Astrocyte (in vitro differentiated cells and primary cell): ENCODE measurements at regions not wholly inside any gene's neighbourhood (a gene's known extent, or its start where the extent isn't known, plus 50 kb on each side); places are given as distances from the start of the nearest gene placed in this dataset.

Experiments used
- DNase-seq: peaks from one replicate; pipeline ENCODE4 v3.0.0-alpha.2; 2010; ENCODE audit warnings: low read depth
- FAIRE-seq: peaks from 2 replicates; lab custom pipeline; 2011; peaks lifted over from hg19 to GRCh38; lab: Jason Lieb, UNC
- H2AFZ ChIP-seq: 2 replicates; pipeline ENCODE4 v1.6.0; 2012; ENCODE audit warnings: low read depth, low read length, inconsistent platforms
- H3K27ac ChIP-seq: 2 replicates; pipeline ENCODE4 v1.5.1; 2011; ENCODE audit warnings: low read depth, low read length, inconsistent platforms
- H3K27me3 ChIP-seq: 2 replicates; pipeline ENCODE4 v1.6.0; 2011; ENCODE audit warnings: low read length, inconsistent platforms; ENCODE audit not compliant: insufficient read depth
- H3K36me3 ChIP-seq: 2 replicates; pipeline ENCODE4 v1.5.1; 2011; ENCODE audit warnings: low read length, inconsistent platforms; ENCODE audit not compliant: insufficient read depth
- H3K4me1 ChIP-seq: 2 replicates; pipeline ENCODE4 v1.5.1; 2011; ENCODE audit warnings: low read length, inconsistent platforms; ENCODE audit not compliant: insufficient read depth
- H3K4me2 ChIP-seq: 2 replicates; pipeline ENCODE4 v1.6.0; 2012; ENCODE audit warnings: low read length, inconsistent platforms
- H3K4me3 ChIP-seq: 2 replicates; pipeline ENCODE4 v1.5.1; 2011; ENCODE audit warnings: low read depth, mild to moderate bottlenecking, low read length, inconsistent platforms; ENCODE audit not compliant: insufficient read depth
- H3K79me2 ChIP-seq: 2 replicates; pipeline ENCODE4 v1.6.0; 2012; ENCODE audit warnings: mild to moderate bottlenecking, low read length, inconsistent platforms; ENCODE audit not compliant: insufficient read depth
- H3K9ac ChIP-seq: 2 replicates; pipeline ENCODE4 v1.6.0; 2012; ENCODE audit warnings: mild to moderate bottlenecking, low read length, inconsistent platforms
- H3K9me3 ChIP-seq: 2 replicates; pipeline ENCODE4 v1.5.1; 2012; ENCODE audit warnings: low read depth, mild to moderate bottlenecking, low read length, inconsistent platforms; ENCODE audit not compliant: insufficient read depth
- H4K20me1 ChIP-seq: 2 replicates; pipeline ENCODE4 v1.6.0; 2012; ENCODE audit warnings: low read length, inconsistent platforms; ENCODE audit not compliant: insufficient read depth
- H3K27ac Mint-ChIP-seq: one replicate; pipeline ENCODE4 v1.8.0; 2021; ENCODE audit warnings: mild to moderate bottlenecking, mixed read lengths; ENCODE audit not compliant: unreplicated experiment
- H3K27me3 Mint-ChIP-seq: one replicate; pipeline ENCODE4 v1.8.0; 2021; ENCODE audit warnings: low read depth, mixed read lengths; ENCODE audit not compliant: unreplicated experiment
- H3K36me3 Mint-ChIP-seq: one replicate; pipeline ENCODE4 v1.8.0; 2021; ENCODE audit warnings: low read depth, mixed read lengths; ENCODE audit not compliant: unreplicated experiment
- H3K4me1 Mint-ChIP-seq: one replicate; pipeline ENCODE4 v1.8.0; 2021; ENCODE audit warnings: low read depth, mixed read lengths; ENCODE audit not compliant: unreplicated experiment
- H3K4me3 Mint-ChIP-seq: one replicate; pipeline ENCODE4 v1.8.0; 2021; ENCODE audit warnings: mild to moderate bottlenecking, moderate library complexity, mixed read lengths; ENCODE audit not compliant: unreplicated experiment
- H3K9me3 Mint-ChIP-seq: one replicate; pipeline ENCODE4 v1.8.0; 2021; ENCODE audit warnings: mild to moderate bottlenecking, mixed read lengths; ENCODE audit not compliant: unreplicated experiment
- EZH2 ChIP-seq: IDR thresholded peaks from 2 replicates; pipeline ENCODE4 v1.6.1; 2012; ENCODE audit warnings: mild to moderate bottlenecking, low read length, inconsistent platforms; ENCODE audit not compliant: insufficient read depth
- TF ChIP-seq, protein P1 (sequence below): IDR thresholded peaks from 2 replicates; pipeline ENCODE4 v1.5.1; 2011; ENCODE audit warnings: low read depth, mild to moderate bottlenecking, inconsistent platforms, low read length, moderate library complexity; ENCODE audit not compliant: insufficient read depth

DNA sequence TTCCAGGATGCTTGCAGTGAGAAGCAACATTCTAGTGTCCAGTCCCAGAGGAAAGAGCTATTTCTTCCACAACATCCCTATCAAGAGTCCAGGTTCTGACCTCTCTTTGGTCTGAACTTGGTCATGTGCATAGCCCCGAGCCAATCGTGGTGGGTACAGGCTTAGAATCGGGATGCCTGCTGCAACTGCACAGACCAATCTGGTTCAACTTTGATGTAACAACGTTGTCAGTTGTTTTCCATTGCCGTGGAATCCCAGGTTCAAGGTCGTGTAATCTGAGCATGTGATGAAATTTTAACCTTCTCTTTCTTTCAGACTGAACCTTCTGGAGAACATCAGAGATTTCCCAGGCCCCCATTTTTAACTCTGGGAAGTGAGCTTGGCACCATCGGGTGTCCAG is 130.5 kb downstream of the ANKRD60 start:
- DNase-seq (no peak), FAIRE-seq (no peak)
- Histone ChIP-seq H3K27me3 (no peaks in the 10 kb centered on the region), H4K20me1 (no peaks in the 10 kb centered on the region), H3K4me1 (peaks cover 7% of the 10 kb centered on the region), H3K27ac (no peak overlapping the region), H3K4me2 (no peak overlapping the region), H3K9ac (no peak overlapping the region), H2AFZ (no peak overlapping the region), H3K4me3 (no peak overlapping the region), H3K9me3 (no peaks in the 10 kb centered on the region), H3K79me2 (no peaks in the 10 kb centered on the region), H3K36me3 (no peaks in the 10 kb centered on the region)
- Mint-ChIP-seq H3K27ac (no peak overlapping the region), H3K4me3 (no peak overlapping the region), H3K4me1 (peaks cover 6% of the 10 kb centered on the region), H3K36me3 (no peaks in the 10 kb centered on the region), H3K9me3 (no peaks in the 10 kb centered on the region), H3K27me3 (peaks cover 51% of the 10 kb centered on the region)
- TF ChIP-seq EZH2, result no peak
- TF ChIP-seq, protein P1, sequence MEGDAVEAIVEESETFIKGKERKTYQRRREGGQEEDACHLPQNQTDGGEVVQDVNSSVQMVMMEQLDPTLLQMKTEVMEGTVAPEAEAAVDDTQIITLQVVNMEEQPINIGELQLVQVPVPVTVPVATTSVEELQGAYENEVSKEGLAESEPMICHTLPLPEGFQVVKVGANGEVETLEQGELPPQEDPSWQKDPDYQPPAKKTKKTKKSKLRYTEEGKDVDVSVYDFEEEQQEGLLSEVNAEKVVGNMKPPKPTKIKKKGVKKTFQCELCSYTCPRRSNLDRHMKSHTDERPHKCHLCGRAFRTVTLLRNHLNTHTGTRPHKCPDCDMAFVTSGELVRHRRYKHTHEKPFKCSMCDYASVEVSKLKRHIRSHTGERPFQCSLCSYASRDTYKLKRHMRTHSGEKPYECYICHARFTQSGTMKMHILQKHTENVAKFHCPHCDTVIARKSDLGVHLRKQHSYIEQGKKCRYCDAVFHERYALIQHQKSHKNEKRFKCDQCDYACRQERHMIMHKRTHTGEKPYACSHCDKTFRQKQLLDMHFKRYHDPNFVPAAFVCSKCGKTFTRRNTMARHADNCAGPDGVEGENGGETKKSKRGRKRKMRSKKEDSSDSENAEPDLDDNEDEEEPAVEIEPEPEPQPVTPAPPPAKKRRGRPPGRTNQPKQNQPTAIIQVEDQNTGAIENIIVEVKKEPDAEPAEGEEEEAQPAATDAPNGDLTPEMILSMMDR, result no peak

DNA sequence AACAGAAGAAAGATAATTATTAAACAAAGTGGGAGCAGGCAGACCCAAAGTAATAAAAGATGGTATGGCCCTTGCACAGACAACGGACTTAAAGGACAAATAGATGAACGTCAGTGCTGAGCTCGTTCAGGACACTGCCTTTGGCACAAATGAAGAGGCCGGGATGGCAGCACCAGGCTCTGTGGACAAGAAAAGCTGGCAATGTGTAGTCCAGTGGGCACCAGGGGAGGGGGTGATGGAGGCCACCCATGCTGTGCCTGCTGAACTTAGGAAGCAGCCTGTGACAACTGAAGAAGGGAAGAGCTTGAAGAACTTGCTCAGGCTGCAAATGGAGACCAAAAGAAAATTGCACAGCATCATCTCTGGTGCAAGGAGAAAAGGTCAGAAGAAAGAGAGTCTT is 131.0 kb downstream of the ANKRD60 start:
- Mint-ChIP-seq H3K9me3 (no peaks in the 10 kb centered on the region), H3K4me3 (no peak overlapping the region), H3K36me3 (no peaks in the 10 kb centered on the region), H3K4me1 (peaks cover 2% of the 10 kb centered on the region), H3K27ac (no peak overlapping the region), H3K27me3 (peaks cover 56% of the 10 kb centered on the region)
- no peaks in the 10 kb centered on the region for H3K9me3 ChIP-seq
- H2AFZ ChIP-seq, result no peak overlapping the region
- H3K4me3 ChIP-seq, result no peak overlapping the region
- H3K27me3 ChIP-seq, result no peaks in the 10 kb centered on the region
- no peaks in the 10 kb centered on the region for H4K20me1 ChIP-seq
- TF ChIP-seq EZH2, result no peak
- TF ChIP-seq, protein P1, result no peak
- H3K4me1 ChIP-seq, result peaks cover 3% of the 10 kb centered on the region
- DNase-seq (no peak), FAIRE-seq (no peak)
- no peak overlapping the region for H3K9ac ChIP-seq
- no peaks in the 10 kb centered on the region for H3K36me3 ChIP-seq
- no peak overlapping the region for H3K4me2 ChIP-seq
- no peak overlapping the region for H3K27ac ChIP-seq
- H3K79me2 ChIP-seq, result no peaks in the 10 kb centered on the region

DNA sequence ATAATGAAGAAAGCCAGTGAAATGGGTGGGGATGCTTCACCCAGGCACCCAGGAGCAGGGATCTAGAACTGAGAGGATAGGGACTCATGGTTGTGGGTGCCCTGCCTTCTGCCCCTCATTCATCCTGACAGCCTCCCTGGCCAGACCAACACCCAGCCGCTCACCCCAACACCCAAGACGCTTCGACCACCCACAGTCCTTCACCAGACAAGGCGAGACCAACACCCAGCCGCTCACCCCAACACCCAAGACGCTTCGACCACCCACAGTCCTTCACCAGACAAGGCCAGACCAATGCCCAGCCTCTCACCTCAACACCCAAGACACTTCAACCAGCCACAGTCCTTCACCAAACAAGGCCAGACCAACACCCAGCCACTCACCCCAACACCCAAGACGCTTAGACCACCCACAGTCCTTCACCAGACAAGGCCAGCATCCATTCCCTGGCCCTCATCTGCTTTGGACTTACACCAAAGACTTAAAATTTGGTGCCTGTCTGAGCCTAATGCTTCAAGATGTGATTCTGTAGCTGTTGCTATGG is 131.5 kb downstream of the ANKRD60 start:
- Mint-ChIP-seq H3K36me3 (no peaks in the 10 kb centered on the region), H3K27me3 (peaks cover 60% of the 10 kb centered on the region), H3K27ac (no peak overlapping the region), H3K4me3 (no peak overlapping the region), H3K9me3 (no peaks in the 10 kb centered on the region), H3K4me1 (no peaks in the 10 kb centered on the region)
- H3K9ac ChIP-seq, result no peak overlapping the region
- no peak overlapping the region for H2AFZ ChIP-seq
- H3K4me2 ChIP-seq, result no peak overlapping the region
- H3K9me3 ChIP-seq, result no peaks in the 10 kb centered on the region
- no peak overlapping the region for H3K27ac ChIP-seq
- DNase-seq (no peak), FAIRE-seq (no peak)
- H3K4me1 ChIP-seq, result no peaks in the 10 kb centered on the region
- TF ChIP-seq, protein P1, result no peak
- no peak for TF ChIP-seq EZH2
- H3K79me2 ChIP-seq, result no peaks in the 10 kb centered on the region
- H4K20me1 ChIP-seq, result no peaks in the 10 kb centered on the region
- H3K27me3 ChIP-seq, result no peaks in the 10 kb centered on the region
- H3K36me3 ChIP-seq, result no peaks in the 10 kb centered on the region
- no peak overlapping the region for H3K4me3 ChIP-seq
